Stomach (tissue), 8 donors: ENCODE measurements at regions not wholly inside any gene's neighbourhood (a gene's known extent, or its start where the extent isn't known, plus 50 kb on each side); places are given as distances from the start of the nearest gene placed in this dataset.

Experiments used
- DNase-seq, 2 donors: peaks; one replicate each; pipeline versions ENCODE4 v3.0.0 to v3.0.0-alpha.2; 2013 to 2019
- H3K27ac ChIP-seq, 5 donors: fragments of 200-600 bp in 4 of 5; sonication (generic) in 4 of 5; one replicate each; pipeline ENCODE4 v1.5.1; 2013 to 2019; ENCODE audit warnings: mild to moderate bottlenecking in 1 of 5, moderate library complexity in 1 of 5
- H3K27me3 ChIP-seq, 3 donors: fragments of 200-600 bp; sonication (generic); one replicate each; pipeline ENCODE4 v1.5.1; 2017 to 2019; ENCODE audit warnings: mixed run types in 1 of 3
- H3K36me3 ChIP-seq, 4 donors: fragments of 200-600 bp; sonication (generic); 1 replicate in 3 of 4; 2 replicates in 1 of 4; pipeline ENCODE4 v1.5.1; 2016 to 2019
- H3K4me1 ChIP-seq, 4 donors: fragments of 200-600 bp; sonication (generic); one replicate each; pipeline ENCODE4 v1.5.1; 2016 to 2019
- H3K4me3 ChIP-seq, 4 donors: fragments of 200-600 bp; sonication (generic) in 3 of 4; one replicate each; pipeline ENCODE4 v1.5.1; 2016 to 2019; ENCODE audit warnings: mild to moderate bottlenecking in 1 of 4
- H3K9me3 ChIP-seq, 4 donors: fragments of 200-600 bp; sonication (generic); one replicate each; pipeline ENCODE4 v1.5.1; 2016 to 2019
- CTCF ChIP-seq, 7 experiments: fragments of 450-650 bp in 4 of 7; fragments of 200-600 bp in 3 of 7; sonication (generic) in 3 of 7; IDR thresholded peaks; one replicate each; pipeline ENCODE4 v1.5.1; 2016 to 2019; ENCODE audit warnings: antibody characterized with exemption in 7 of 7, control low read depth in 2 of 7, mild to moderate bottlenecking in 1 of 7
- EP300 ChIP-seq: sonication (generic); formaldehyde crosslinking; IDR thresholded peaks from one replicate; pipeline ENCODE4 v1.6.1; 2017; ENCODE audit warnings: antibody characterized with exemption
- POLR2A ChIP-seq, 4 donors: fragments of 450-650 bp; IDR thresholded peaks; one replicate each; pipeline ENCODE4 v1.6.1; 2016; ENCODE audit warnings: antibody characterized with exemption in 4 of 4, control low read depth in 2 of 4, mild to moderate bottlenecking in 1 of 4, moderate library complexity in 1 of 4
- POLR2AphosphoS5 ChIP-seq, 3 donors: sonication (generic); formaldehyde crosslinking; IDR thresholded peaks; one replicate each; pipeline ENCODE4 v1.6.1; 2016; ENCODE audit warnings: antibody characterized with exemption in 3 of 3
- WGBS, 5 donors: extraction: QIAGEN DNeasy Blood & Tissue Kit in 3 of 5; methylation state at CpG; one replicate each; pipeline versions ENCODE4 v1.1.5 to v1.1.7; 2013 to 2018; 5-methylcytosine and 5-hydroxymethylcytosine counted together
- intact Hi-C: fragments of 100-400 bp; cut with DNase I; formaldehyde crosslinking; loops from one replicate; pipeline ENCODE4 v1.15.1; 2023; ENCODE audit warnings: low total_unique reads
- donor health status: healthy with polysubstance abuse.
- donor health status: Bipolar disorder and iron deficiency.
- donor health status: healthy.

DNA sequence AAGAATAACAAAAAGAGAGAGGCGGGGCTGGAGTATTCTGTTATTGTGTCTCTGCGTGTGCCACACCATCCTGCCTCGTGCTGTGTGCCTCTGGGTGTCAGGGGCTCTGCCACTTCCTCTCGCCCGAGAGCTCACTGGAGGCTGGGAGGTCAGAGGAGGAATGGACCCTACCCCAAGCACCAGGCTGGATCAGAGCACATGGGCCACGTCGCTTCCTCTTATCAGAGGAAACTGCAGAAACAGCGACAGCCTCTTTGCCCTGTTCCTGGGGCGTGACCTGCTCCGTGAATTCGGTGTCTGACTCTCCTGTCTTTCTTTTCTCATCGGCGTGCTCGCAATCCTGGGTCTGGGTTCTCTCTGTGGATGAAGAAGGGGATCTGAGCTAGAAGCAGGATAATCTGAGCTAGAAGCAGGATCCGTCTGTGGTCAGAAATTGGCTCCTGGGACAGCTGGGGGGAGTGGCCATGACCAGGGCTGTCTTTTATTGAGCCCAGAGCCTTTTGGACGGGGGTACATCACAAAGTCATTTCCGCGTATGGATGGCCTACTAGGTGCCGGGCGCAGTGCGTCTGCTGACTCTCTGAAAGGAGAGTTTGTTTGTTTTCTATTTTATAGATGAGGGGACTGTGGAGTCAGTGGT, 150.3 kb upstream of the COL5A1 start:
- H3K9me3 ChIP-seq: no peaks in the 10 kb centered on the region
- H3K27ac ChIP-seq: peak overlapping the region in 3 of 5 donors; percentile 30 to 46 (median 36)
- WGBS, 5 donors: 61 to 75% (median 73%) methylated on average over 21 of the region's 21 CpGs
- TF ChIP-seq EP300: no peak
- TF ChIP-seq POLR2AphosphoS5 (IDR thresholded peaks at IDR 0.05): no peak
- TF ChIP-seq POLR2A (IDR thresholded peaks at IDR 0.05): no peak
- no peak for TF ChIP-seq CTCF (IDR thresholded peaks at IDR 0.05)
- H3K27me3 ChIP-seq: peaks cover 0 to 34% (median 5%) of the 10 kb centered on the region in 3 donors
- no peaks in the 10 kb centered on the region for H3K36me3 ChIP-seq
- intact Hi-C loops: no loop called here
- no peak for DNase-seq
- no peaks in the 10 kb centered on the region for H3K4me1 ChIP-seq
- no peak overlapping the region for H3K4me3 ChIP-seq

GRCh38 chr9:134491856-134492255, 149.7 kb upstream of the COL5A1 start:
- Histone ChIP-seq H3K36me3 (no peaks in the 10 kb centered on the region), H3K27me3 (peaks cover 0 to 34% (median 5%) of the 10 kb centered on the region in 3 donors), H3K4me1 (no peaks in the 10 kb centered on the region), H3K27ac (peak overlapping the region in 4 of 5 donors; percentile 15 to 46 (median 33)), H3K4me3 (no peak overlapping the region), H3K9me3 (no peaks in the 10 kb centered on the region)
- WGBS, 5 donors: 64 to 72% (median 69%) methylated on average over 11 of the region's 11 CpGs
- intact Hi-C loops: no loop called here
- DNase-seq: no peak
- TF ChIP-seq CTCF (IDR thresholded peaks at IDR 0.05): no peak
- no peak for TF ChIP-seq POLR2A (IDR thresholded peaks at IDR 0.05)
- no peak for TF ChIP-seq EP300
- TF ChIP-seq POLR2AphosphoS5 (IDR thresholded peaks at IDR 0.05): no peak

DNA sequence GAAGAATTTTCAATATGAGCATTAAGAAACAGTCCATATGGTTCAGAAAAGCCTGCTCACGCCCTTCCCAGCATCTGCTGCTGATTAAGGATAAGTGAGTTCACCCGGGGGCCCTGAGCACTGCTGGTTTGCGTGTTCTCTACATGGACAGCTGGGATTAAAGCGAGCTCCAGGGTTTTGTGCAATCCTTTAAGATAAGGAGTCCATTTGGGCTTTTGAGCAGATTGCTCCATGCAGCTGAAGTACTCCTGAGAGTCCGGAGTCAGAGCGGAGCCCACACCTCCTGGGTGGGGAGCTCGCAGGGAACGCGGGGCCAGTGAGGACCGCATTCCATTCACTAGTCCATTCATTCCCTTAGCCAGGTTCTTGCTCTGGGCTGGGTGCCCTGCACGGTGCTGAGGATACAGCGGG, 149.3 kb upstream of the COL5A1 start:
- H3K36me3 ChIP-seq: no peaks in the 10 kb centered on the region
- peak overlapping the region in 2 of 5 donors; percentile 26 to 30 for H3K27ac ChIP-seq
- no peaks in the 10 kb centered on the region for H3K9me3 ChIP-seq
- H3K4me1 ChIP-seq: no peaks in the 10 kb centered on the region
- 60 to 68% (median 66%) methylated on average over 12 of the region's 12 CpGs for WGBS, 5 donors
- H3K27me3 ChIP-seq: peaks cover 0 to 34% (median 5%) of the 10 kb centered on the region in 3 donors
- H3K4me3 ChIP-seq: no peak overlapping the region
- peak in 1 of 2 donors; percentile 90 for DNase-seq
- TF ChIP-seq CTCF (IDR thresholded peaks at IDR 0.05): no peak
- TF ChIP-seq EP300: no peak
- TF ChIP-seq POLR2AphosphoS5 (IDR thresholded peaks at IDR 0.05): peak in 1 of 3 donors; percentile 51
- TF ChIP-seq POLR2A (IDR thresholded peaks at IDR 0.05): no peak
- intact Hi-C loops: no loop called here

- Histone ChIP-seq H3K27me3 (peaks cover 0 to 34% (median 5%) of the 10 kb centered on the region in 3 donors), H3K27ac (peak overlapping the region in 2 of 5 donors; percentile 26 to 30), H3K36me3 (no peaks in the 10 kb centered on the region), H3K4me3 (no peak overlapping the region), H3K4me1 (no peaks in the 10 kb centered on the region), H3K9me3 (no peaks in the 10 kb centered on the region)
- intact Hi-C loops: no loop called here
- no peak for DNase-seq
- 50 to 59% (median 54%) methylated on average over 19 to 21 of the region's 21 CpGs for WGBS, 5 donors
- TF ChIP-seq CTCF (IDR thresholded peaks at IDR 0.05) (no peak), EP300 (no peak), POLR2AphosphoS5 (IDR thresholded peaks at IDR 0.05) (no peak), POLR2A (IDR thresholded peaks at IDR 0.05) (no peak)
Observed at GRCh38 chr9:134492721-134493460, 148.7 kb upstream of the COL5A1 start.
